NT2/D1 (cell line): ENCODE measurements at regions not wholly inside any gene's neighbourhood (a gene's known extent, or its start where the extent isn't known, plus 50 kb on each side); places are given as distances from the start of the nearest gene placed in this dataset.
A peak's percentile ranks its signal among the peaks of the same experiment; 100 is the strongest.

Source experiments
- DNase-seq: peaks from one replicate; pipeline ENCODE4 v3.0.0-alpha.2; 2011; ENCODE audit warnings: low read depth, low spot score
- H3K27me3 ChIP-seq: 2 replicates; pipeline ENCODE4 v1.6.0; 2011; ENCODE audit warnings: mild to moderate bottlenecking; ENCODE audit not compliant: insufficient read length, insufficient read depth
- H3K36me3 ChIP-seq: 2 replicates; pipeline ENCODE4 v1.6.1; 2011; ENCODE audit warnings: mild to moderate bottlenecking, low read length, mixed read lengths; ENCODE audit not compliant: insufficient read depth, insufficient read length
- H3K4me1 ChIP-seq: 2 replicates; pipeline ENCODE4 v1.5.1; 2011; ENCODE audit not compliant: insufficient read depth, insufficient read length
- H3K4me3 ChIP-seq: 2 replicates; pipeline ENCODE4 v1.5.1; 2011; ENCODE audit warnings: low read depth; ENCODE audit not compliant: insufficient read length
- H3K9ac ChIP-seq: 2 replicates; pipeline ENCODE4 v1.6.0; 2011; ENCODE audit warnings: low read depth; ENCODE audit not compliant: insufficient read length
- H3K9me3 ChIP-seq: 2 replicates; pipeline ENCODE4 v1.5.1; 2011; ENCODE audit warnings: mild to moderate bottlenecking, low read length; ENCODE audit not compliant: insufficient read depth
- SUZ12 ChIP-seq: IDR thresholded peaks from 2 replicates; pipeline ENCODE4 v1.6.1; 2011; ENCODE audit not compliant: insufficient read length, insufficient read depth; ENCODE audit errors: extremely low read depth
- YY1 ChIP-seq: IDR thresholded peaks from 2 replicates; pipeline ENCODE4 v1.6.1; 2011; ENCODE audit not compliant: insufficient read length, insufficient read depth
- ZNF274 ChIP-seq: IDR thresholded peaks from 2 replicates; pipeline ENCODE4 v1.6.1; 2011; ENCODE audit warnings: mild to moderate bottlenecking, low read depth, low read length

- Histone ChIP-seq H3K9me3 (no peaks in the 10 kb centered on the region), H3K27me3 (no peaks in the 10 kb centered on the region), H3K4me1 (no peaks in the 10 kb centered on the region), H3K4me3 (no peak overlapping the region), H3K9ac (no peak overlapping the region), H3K36me3 (no peaks in the 10 kb centered on the region)
- no peak for TF ChIP-seq YY1
- no peak for TF ChIP-seq SUZ12
- no peak for TF ChIP-seq ZNF274
- no peak for DNase-seq
Measured at GRCh38 chr2:146754606-146755005, 1090.2 kb upstream of the ACVR2A start.

- Histone ChIP-seq H3K27me3 (no peaks in the 10 kb centered on the region), H3K9me3 (no peaks in the 10 kb centered on the region), H3K4me3 (no peak overlapping the region), H3K4me1 (no peaks in the 10 kb centered on the region), H3K36me3 (no peaks in the 10 kb centered on the region), H3K9ac (no peak overlapping the region)
- no peak for TF ChIP-seq YY1
- TF ChIP-seq ZNF274, result no peak
- TF ChIP-seq SUZ12, result no peak
- no peak for DNase-seq
Measured at GRCh38 chr2:146748046-146748445, 1096.8 kb upstream of the ACVR2A start.

- H3K9ac ChIP-seq, result no peak overlapping the region
- no peak for TF ChIP-seq SUZ12
- no peak for TF ChIP-seq YY1
- no peak for TF ChIP-seq ZNF274
- H3K27me3 ChIP-seq, result no peaks in the 10 kb centered on the region
- H3K36me3 ChIP-seq, result no peaks in the 10 kb centered on the region
- H3K4me1 ChIP-seq, result no peaks in the 10 kb centered on the region
- no peaks in the 10 kb centered on the region for H3K9me3 ChIP-seq
- no peak overlapping the region for H3K4me3 ChIP-seq
- DNase-seq, result no peak
Measured at GRCh38 chr2:146741260-146741659, 1103.6 kb upstream of the ACVR2A start.

- TF ChIP-seq SUZ12 (no peak), ZNF274 (no peak), YY1 (no peak)
- Histone ChIP-seq H3K36me3 (no peaks in the 10 kb centered on the region), H3K27me3 (no peaks in the 10 kb centered on the region)
Measured at GRCh38 chr2:146734821-146735190, 1110.0 kb upstream of the ACVR2A start.

GRCh38 chr2:146734042-146734820 is 1110.6 kb upstream of the ACVR2A start:
- Histone ChIP-seq H3K4me1 (no peaks in the 10 kb centered on the region), H3K9me3 (no peaks in the 10 kb centered on the region), H3K4me3 (no peak overlapping the region), H3K27me3 (no peaks in the 10 kb centered on the region), H3K36me3 (no peaks in the 10 kb centered on the region), H3K9ac (no peak overlapping the region)
- DNase-seq, result peak; percentile 32
- TF ChIP-seq SUZ12, result no peak
- no peak for TF ChIP-seq ZNF274
- no peak for TF ChIP-seq YY1

More at GRCh38 chr2:146734821-146735190, 1110.0 kb upstream of the ACVR2A start:
- H3K4me3 ChIP-seq, result no peak overlapping the region
- no peak overlapping the region for H3K9ac ChIP-seq
- H3K9me3 ChIP-seq, result no peaks in the 10 kb centered on the region
- no peaks in the 10 kb centered on the region for H3K4me1 ChIP-seq
- DNase-seq, result no peak

GRCh38 chr2:146730882-146731281 is 1113.9 kb upstream of the ACVR2A start:
- Histone ChIP-seq H3K9me3 (no peaks in the 10 kb centered on the region), H3K27me3 (no peaks in the 10 kb centered on the region), H3K4me3 (no peak overlapping the region), H3K36me3 (no peaks in the 10 kb centered on the region), H3K4me1 (no peaks in the 10 kb centered on the region), H3K9ac (no peak overlapping the region)
- no peak for DNase-seq
- no peak for TF ChIP-seq ZNF274
- no peak for TF ChIP-seq YY1
- no peak for TF ChIP-seq SUZ12

GRCh38 chr2:146721486-146721885 is 1123.3 kb upstream of the ACVR2A start:
- TF ChIP-seq ZNF274 (no peak), SUZ12 (no peak), YY1 (no peak)
- H3K36me3 ChIP-seq, result no peaks in the 10 kb centered on the region
- H3K27me3 ChIP-seq, result no peaks in the 10 kb centered on the region
- H3K9me3 ChIP-seq, result peaks cover 31% of the 10 kb centered on the region
- H3K9ac ChIP-seq, result no peak overlapping the region
- no peak overlapping the region for H3K4me3 ChIP-seq
- no peaks in the 10 kb centered on the region for H3K4me1 ChIP-seq
- DNase-seq, result no peak
